Astrocyte (in vitro differentiated cells and primary cell): ENCODE measurements at regions not wholly inside any gene's neighbourhood (a gene's known extent, or its start where the extent isn't known, plus 50 kb on each side); places are given as distances from the start of the nearest gene placed in this dataset.

Experiments
- DNase-seq: peaks from one replicate; pipeline ENCODE4 v3.0.0-alpha.2; 2010; ENCODE audit warnings: low read depth
- FAIRE-seq: peaks from 2 replicates; lab custom pipeline; 2011; peaks lifted over from hg19 to GRCh38; lab: Jason Lieb, UNC
- H2AFZ ChIP-seq: 2 replicates; pipeline ENCODE4 v1.6.0; 2012; ENCODE audit warnings: low read depth, low read length, inconsistent platforms
- H3K27ac ChIP-seq: 2 replicates; pipeline ENCODE4 v1.5.1; 2011; ENCODE audit warnings: low read depth, low read length, inconsistent platforms
- H3K27me3 ChIP-seq: 2 replicates; pipeline ENCODE4 v1.6.0; 2011; ENCODE audit warnings: low read length, inconsistent platforms; ENCODE audit not compliant: insufficient read depth
- H3K36me3 ChIP-seq: 2 replicates; pipeline ENCODE4 v1.5.1; 2011; ENCODE audit warnings: low read length, inconsistent platforms; ENCODE audit not compliant: insufficient read depth
- H3K4me1 ChIP-seq: 2 replicates; pipeline ENCODE4 v1.5.1; 2011; ENCODE audit warnings: low read length, inconsistent platforms; ENCODE audit not compliant: insufficient read depth
- H3K4me2 ChIP-seq: 2 replicates; pipeline ENCODE4 v1.6.0; 2012; ENCODE audit warnings: low read length, inconsistent platforms
- H3K4me3 ChIP-seq: 2 replicates; pipeline ENCODE4 v1.5.1; 2011; ENCODE audit warnings: low read depth, mild to moderate bottlenecking, low read length, inconsistent platforms; ENCODE audit not compliant: insufficient read depth
- H3K79me2 ChIP-seq: 2 replicates; pipeline ENCODE4 v1.6.0; 2012; ENCODE audit warnings: mild to moderate bottlenecking, low read length, inconsistent platforms; ENCODE audit not compliant: insufficient read depth
- H3K9ac ChIP-seq: 2 replicates; pipeline ENCODE4 v1.6.0; 2012; ENCODE audit warnings: mild to moderate bottlenecking, low read length, inconsistent platforms
- H3K9me3 ChIP-seq: 2 replicates; pipeline ENCODE4 v1.5.1; 2012; ENCODE audit warnings: low read depth, mild to moderate bottlenecking, low read length, inconsistent platforms; ENCODE audit not compliant: insufficient read depth
- H4K20me1 ChIP-seq: 2 replicates; pipeline ENCODE4 v1.6.0; 2012; ENCODE audit warnings: low read length, inconsistent platforms; ENCODE audit not compliant: insufficient read depth
- H3K27ac Mint-ChIP-seq: one replicate; pipeline ENCODE4 v1.8.0; 2021; ENCODE audit warnings: mild to moderate bottlenecking, mixed read lengths; ENCODE audit not compliant: unreplicated experiment
- H3K27me3 Mint-ChIP-seq: one replicate; pipeline ENCODE4 v1.8.0; 2021; ENCODE audit warnings: low read depth, mixed read lengths; ENCODE audit not compliant: unreplicated experiment
- H3K36me3 Mint-ChIP-seq: one replicate; pipeline ENCODE4 v1.8.0; 2021; ENCODE audit warnings: low read depth, mixed read lengths; ENCODE audit not compliant: unreplicated experiment
- H3K4me1 Mint-ChIP-seq: one replicate; pipeline ENCODE4 v1.8.0; 2021; ENCODE audit warnings: low read depth, mixed read lengths; ENCODE audit not compliant: unreplicated experiment
- H3K4me3 Mint-ChIP-seq: one replicate; pipeline ENCODE4 v1.8.0; 2021; ENCODE audit warnings: mild to moderate bottlenecking, moderate library complexity, mixed read lengths; ENCODE audit not compliant: unreplicated experiment
- H3K9me3 Mint-ChIP-seq: one replicate; pipeline ENCODE4 v1.8.0; 2021; ENCODE audit warnings: mild to moderate bottlenecking, mixed read lengths; ENCODE audit not compliant: unreplicated experiment
- CTCF ChIP-seq: IDR thresholded peaks from 2 replicates; pipeline ENCODE4 v1.5.1; 2011; ENCODE audit warnings: low read depth, mild to moderate bottlenecking, inconsistent platforms, low read length, moderate library complexity; ENCODE audit not compliant: insufficient read depth
- EZH2 ChIP-seq: IDR thresholded peaks from 2 replicates; pipeline ENCODE4 v1.6.1; 2012; ENCODE audit warnings: mild to moderate bottlenecking, low read length, inconsistent platforms; ENCODE audit not compliant: insufficient read depth

- Mint-ChIP-seq H3K27me3 (no peaks in the 10 kb centered on the region), H3K4me3 (no peak overlapping the region), H3K27ac (no peak overlapping the region), H3K4me1 (no peaks in the 10 kb centered on the region), H3K36me3 (no peaks in the 10 kb centered on the region), H3K9me3 (peaks cover 7% of the 10 kb centered on the region)
- no peaks in the 10 kb centered on the region for H3K27me3 ChIP-seq
- no peak for TF ChIP-seq EZH2
- TF ChIP-seq CTCF, result no peak
- no peak overlapping the region for H3K4me2 ChIP-seq
- H3K27ac ChIP-seq, result no peak overlapping the region
- H3K9ac ChIP-seq, result no peak overlapping the region
- H3K79me2 ChIP-seq, result no peaks in the 10 kb centered on the region
- DNase-seq (no peak), FAIRE-seq (no peak)
- no peak overlapping the region for H2AFZ ChIP-seq
- no peaks in the 10 kb centered on the region for H3K4me1 ChIP-seq
- peaks cover 1% of the 10 kb centered on the region for H3K9me3 ChIP-seq
- H4K20me1 ChIP-seq, result no peaks in the 10 kb centered on the region
- no peaks in the 10 kb centered on the region for H3K36me3 ChIP-seq
- no peak overlapping the region for H3K4me3 ChIP-seq
These were observed 192.9 kb upstream of the ALG10B start for GRCh38 chr12:38123566-38124246.

- H3K4me3 ChIP-seq, result no peak overlapping the region
- no peak overlapping the region for H2AFZ ChIP-seq
- no peak overlapping the region for H3K27ac ChIP-seq
- no peaks in the 10 kb centered on the region for H3K27me3 ChIP-seq
- no peaks in the 10 kb centered on the region for H3K79me2 ChIP-seq
- H3K4me2 ChIP-seq, result no peak overlapping the region
- no peak overlapping the region for H3K9ac ChIP-seq
- no peaks in the 10 kb centered on the region for H3K4me1 ChIP-seq
- Mint-ChIP-seq H3K4me3 (no peak overlapping the region), H3K27me3 (no peaks in the 10 kb centered on the region), H3K36me3 (no peaks in the 10 kb centered on the region), H3K27ac (no peak overlapping the region), H3K4me1 (no peaks in the 10 kb centered on the region), H3K9me3 (peaks cover 7% of the 10 kb centered on the region)
- no peaks in the 10 kb centered on the region for H3K9me3 ChIP-seq
- no peak for FAIRE-seq
- H4K20me1 ChIP-seq, result no peaks in the 10 kb centered on the region
- DNase-seq, result no peak
- TF ChIP-seq EZH2 (no peak), CTCF (no peak)
- H3K36me3 ChIP-seq, result no peaks in the 10 kb centered on the region
These were observed 192.1 kb upstream of the ALG10B start for GRCh38 chr12:38124247-38125012.

GRCh38 chr12:38132139-38132538 lies 184.4 kb upstream of the ALG10B start:
- Histone ChIP-seq H2AFZ (no peak overlapping the region), H3K9me3 (no peaks in the 10 kb centered on the region)
- no peak for DNase-seq

More at GRCh38 chr12:38132139-38132538, 184.4 kb upstream of the ALG10B start:
- no peaks in the 10 kb centered on the region for H3K9me3 Mint-ChIP-seq
- no peak overlapping the region for H3K4me3 Mint-ChIP-seq
- H3K36me3 Mint-ChIP-seq, result no peaks in the 10 kb centered on the region
- no peaks in the 10 kb centered on the region for H3K79me2 ChIP-seq
- TF ChIP-seq CTCF (no peak), EZH2 (no peak)
- H3K9ac ChIP-seq, result no peak overlapping the region
- no peaks in the 10 kb centered on the region for H3K36me3 ChIP-seq
- no peak overlapping the region for H3K4me3 ChIP-seq
- FAIRE-seq, result no peak
- H3K27ac Mint-ChIP-seq, result no peak overlapping the region
- H3K4me2 ChIP-seq, result no peak overlapping the region
- no peaks in the 10 kb centered on the region for H4K20me1 ChIP-seq
- H3K27me3 Mint-ChIP-seq, result no peaks in the 10 kb centered on the region
- no peaks in the 10 kb centered on the region for H3K27me3 ChIP-seq
- H3K4me1 Mint-ChIP-seq, result no peaks in the 10 kb centered on the region
- H3K27ac ChIP-seq, result no peak overlapping the region
- H3K4me1 ChIP-seq, result no peaks in the 10 kb centered on the region
